H1 (cell line): ENCODE measurements at regions not wholly inside any gene's neighbourhood (a gene's known extent, or its start where the extent isn't known, plus 50 kb on each side); places are given as distances from the start of the nearest gene placed in this dataset.

Experiments used
- CHD7 ChIP-seq: fragments of 300-600 bp; sonication (generic); IDR thresholded peaks from 2 replicates; pipeline ENCODE4 v1.7.1; 2012; ENCODE audit warnings: low read length, moderate library complexity, mild to moderate bottlenecking, inconsistent platforms; ENCODE audit not compliant: insufficient replicate concordance
- CREB1 ChIP-seq: IDR thresholded peaks from 2 replicates; pipeline ENCODE4 v1.6.1; 2012; ENCODE audit warnings: inconsistent platforms
- HDAC6 ChIP-seq: IDR thresholded peaks from one replicate; pipeline ENCODE4 v1.7.1; 2012; ENCODE audit warnings: low read depth, mild to moderate bottlenecking, inconsistent platforms, low read length, moderate library complexity
- MAFK ChIP-seq: IDR thresholded peaks from 2 replicates; pipeline ENCODE4 v1.6.1; 2012; ENCODE audit warnings: low read depth, mild to moderate bottlenecking, improper control_type of control experiment, low read length

GRCh38 chr9:86503314-86503713, 149.1 kb upstream of the TUT7 start (continued):
- no peak for TF ChIP-seq MAFK
- TF ChIP-seq HDAC6: no peak
- TF ChIP-seq CHD7: no peak
- TF ChIP-seq CREB1: no peak
